ENCODE measurements at regions not wholly inside any gene's neighbourhood (a gene's known extent, or its start where the extent isn't known, plus 50 kb on each side); places are given as distances from the start of the nearest gene placed in this dataset.

- no peak for TF ChIP-seq CTCF (IDR thresholded peaks at IDR 0.05; ENCODE audit: insufficient read depth, missing control alignments)
- FAIRE-seq = no peak
- no peak for DNase-seq (ENCODE audit: insufficient read length, low spot score)
These were observed 495.5 kb upstream of the MYT1L start for GRCh38 chr2:2826621-2827020.

- no peak for TF ChIP-seq CTCF (IDR thresholded peaks at IDR 0.05; ENCODE audit: insufficient read depth, missing control alignments)
- DNase-seq (ENCODE audit: insufficient read length, low spot score) = no peak
- FAIRE-seq = no peak
These were observed 495.1 kb upstream of the MYT1L start for GRCh38 chr2:2826209-2826551.

DNA sequence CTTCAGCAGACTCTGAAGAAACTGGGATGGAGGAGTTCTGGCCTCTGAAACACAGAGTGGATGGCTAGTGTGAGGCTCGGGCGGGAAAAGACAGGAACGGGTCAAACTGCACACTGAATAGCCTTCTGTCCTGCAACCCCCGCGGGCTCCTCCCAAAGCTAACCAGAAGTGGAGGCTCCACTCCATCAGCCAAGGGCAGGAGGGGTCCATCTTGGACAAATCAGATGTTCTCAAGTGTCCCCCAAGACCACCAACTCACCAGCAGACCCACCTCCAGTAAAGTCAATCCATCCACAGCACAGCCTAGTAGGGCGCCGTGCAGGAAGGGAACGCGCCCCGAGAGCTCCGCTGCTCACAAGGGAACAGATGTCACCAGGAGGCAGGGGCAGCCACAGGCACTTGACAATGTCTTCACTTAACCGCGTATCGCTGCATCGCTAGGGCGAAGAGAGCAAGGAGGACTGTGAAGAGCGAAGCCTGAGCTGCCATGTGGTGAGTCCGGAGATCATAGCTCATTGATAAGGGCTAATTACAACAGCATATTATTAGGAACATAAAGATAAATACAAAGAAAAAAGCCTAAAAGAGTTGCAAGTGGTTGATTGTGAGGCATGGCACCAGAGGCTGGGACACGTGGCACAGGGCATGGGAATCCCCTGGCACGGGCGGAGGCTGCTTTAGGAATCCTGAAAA lies 494.6 kb upstream of the MYT1L start:
- DNase-seq (ENCODE audit: insufficient read length, low spot score) (no peak), FAIRE-seq (no peak)
- no peak for TF ChIP-seq CTCF (IDR thresholded peaks at IDR 0.05; ENCODE audit: insufficient read depth, missing control alignments)

GRCh38 chr2:2825062-2825461 lies 494.0 kb upstream of the MYT1L start:
- no peak for FAIRE-seq
- no peak for DNase-seq (ENCODE audit: insufficient read length, low spot score)
- no peak for TF ChIP-seq CTCF (IDR thresholded peaks at IDR 0.05; ENCODE audit: insufficient read depth, missing control alignments)

GRCh38 chr2:2824588-2824987 lies 493.5 kb upstream of the MYT1L start:
- no peak for FAIRE-seq
- DNase-seq (ENCODE audit: insufficient read length, low spot score) = no peak
- no peak for TF ChIP-seq CTCF (IDR thresholded peaks at IDR 0.05; ENCODE audit: insufficient read depth, missing control alignments)

DNA sequence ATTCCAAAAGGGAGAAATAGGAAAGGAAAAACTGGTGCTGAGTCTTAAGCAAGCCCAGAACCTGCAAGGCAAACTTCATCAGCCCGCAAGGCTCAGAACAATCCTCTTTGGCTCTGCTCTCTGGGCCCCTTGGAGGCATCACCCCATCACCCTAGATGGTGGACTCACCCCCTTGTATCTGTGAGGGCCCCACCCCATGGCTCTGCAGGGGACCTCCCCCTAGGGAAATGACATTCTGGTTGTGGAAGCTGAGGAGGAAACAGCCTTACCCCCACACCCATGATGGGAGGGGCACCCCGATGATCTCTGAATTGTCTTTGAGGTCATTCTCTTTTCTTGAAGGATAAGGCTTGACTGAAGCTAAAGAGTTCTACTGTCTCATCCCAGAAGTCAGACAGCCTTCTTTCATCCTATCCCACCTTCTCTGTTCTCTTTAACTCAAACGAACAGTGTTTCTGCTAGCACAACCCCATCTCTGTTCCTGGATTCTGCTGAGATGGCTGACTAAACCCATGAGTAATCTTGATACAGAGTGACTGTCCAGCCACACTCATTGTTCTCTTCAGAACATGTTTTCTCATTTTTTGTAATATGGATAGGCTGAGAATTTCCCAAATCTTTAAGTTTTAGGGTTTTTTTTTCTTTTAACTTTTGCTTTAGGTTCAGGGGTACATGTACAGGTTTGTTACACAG lies 492.1 kb upstream of the MYT1L start:
- FAIRE-seq (no peak), DNase-seq (ENCODE audit: insufficient read length, low spot score) (no peak)
- no peak for TF ChIP-seq CTCF (IDR thresholded peaks at IDR 0.05; ENCODE audit: insufficient read depth, missing control alignments)

DNA sequence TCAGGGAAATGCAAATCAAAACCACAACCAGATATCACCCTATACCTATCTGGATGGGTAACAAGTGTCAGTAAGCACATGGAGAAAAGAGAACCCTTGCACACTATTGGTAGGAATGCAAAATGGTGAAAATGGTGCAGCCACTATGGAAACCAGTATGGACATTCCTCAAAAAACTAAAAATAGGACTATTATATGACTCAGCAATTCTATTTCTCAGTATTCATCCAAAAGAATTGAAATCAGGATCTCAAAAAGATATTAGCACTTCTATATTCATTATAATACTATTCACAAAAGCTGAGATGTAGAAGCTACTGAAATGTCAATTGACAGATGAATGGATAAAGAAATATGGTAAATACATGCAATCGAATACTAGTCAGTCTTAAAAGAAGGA lies 491.1 kb upstream of the MYT1L start:
- no peak for TF ChIP-seq CTCF (IDR thresholded peaks at IDR 0.05; ENCODE audit: insufficient read depth, missing control alignments)
- FAIRE-seq = no peak
- no peak for DNase-seq (ENCODE audit: insufficient read length, low spot score)

All from D721Med (cell line).